ENCODE measurements at regions not wholly inside any gene's neighbourhood (a gene's known extent, or its start where the extent isn't known, plus 50 kb on each side); places are given as distances from the start of the nearest gene placed in this dataset.

- no peak overlapping the region for H3K27ac Mint-ChIP-seq (ENCODE audit: low read depth, unreplicated experiment)
- H3K9me3 Mint-ChIP-seq (ENCODE audit: unreplicated experiment), result no peaks in the 10 kb centered on the region
- DNase-seq (ENCODE audit: unreplicated experiment), result no peak
- BruUV-seq (replicated peaks), result no TSS peak
- no peak for TF ChIP-seq CTCF (IDR thresholded peaks at IDR 0.05; ENCODE audit: unreplicated experiment)
- intact Hi-C loops (cut with micrococcal nuclease), result no loop called here
- H3K36me3 Mint-ChIP-seq (ENCODE audit: insufficient read depth, unreplicated experiment), result no peaks in the 10 kb centered on the region
- H3K4me3 Mint-ChIP-seq (ENCODE audit: unreplicated experiment), result no peak overlapping the region
- H3K27me3 Mint-ChIP-seq (ENCODE audit: insufficient read depth, unreplicated experiment), result peaks cover 12% of the 10 kb centered on the region
- ChIA-PET POLR2A (no interaction called here), CTCF (no interaction called here)
- H3K4me1 Mint-ChIP-seq (ENCODE audit: insufficient read depth, unreplicated experiment), result no peaks in the 10 kb centered on the region
Observed at GRCh38 chr18:75782826-75783225, 355.3 kb upstream of the SMIM21 start.

- POLR2A ChIA-PET, result no interaction called here
- Mint-ChIP-seq H3K4me1 (ENCODE audit: insufficient read depth, unreplicated experiment) (no peaks in the 10 kb centered on the region), H3K27me3 (ENCODE audit: insufficient read depth, unreplicated experiment) (peaks cover 17% of the 10 kb centered on the region), H3K9me3 (ENCODE audit: unreplicated experiment) (no peaks in the 10 kb centered on the region), H3K27ac (ENCODE audit: low read depth, unreplicated experiment) (no peak overlapping the region), H3K36me3 (ENCODE audit: insufficient read depth, unreplicated experiment) (no peaks in the 10 kb centered on the region), H3K4me3 (ENCODE audit: unreplicated experiment) (no peak overlapping the region)
- TF ChIP-seq CTCF (IDR thresholded peaks at IDR 0.05; ENCODE audit: unreplicated experiment), result no peak
- no peak for DNase-seq (ENCODE audit: unreplicated experiment)
- BruUV-seq (replicated peaks), result no TSS peak
- intact Hi-C loops (cut with micrococcal nuclease), result no loop called here
- CTCF ChIA-PET, result no interaction called here
Observed at GRCh38 chr18:75782204-75782603, 354.7 kb upstream of the SMIM21 start.

GRCh38 chr18:75779910-75780309 is 352.4 kb upstream of the SMIM21 start:
- Mint-ChIP-seq H3K27me3 (ENCODE audit: insufficient read depth, unreplicated experiment) (peaks cover 17% of the 10 kb centered on the region), H3K4me1 (ENCODE audit: insufficient read depth, unreplicated experiment) (no peaks in the 10 kb centered on the region), H3K4me3 (ENCODE audit: unreplicated experiment) (no peak overlapping the region), H3K9me3 (ENCODE audit: unreplicated experiment) (no peaks in the 10 kb centered on the region), H3K27ac (ENCODE audit: low read depth, unreplicated experiment) (no peak overlapping the region), H3K36me3 (ENCODE audit: insufficient read depth, unreplicated experiment) (no peaks in the 10 kb centered on the region)
- no TSS peak for BruUV-seq (replicated peaks)
- intact Hi-C loops (cut with micrococcal nuclease), result no loop called here
- no peak for TF ChIP-seq CTCF (IDR thresholded peaks at IDR 0.05; ENCODE audit: unreplicated experiment)
- CTCF ChIA-PET, result no interaction called here
- DNase-seq (ENCODE audit: unreplicated experiment), result no peak
- POLR2A ChIA-PET, result no interaction called here

GRCh38 chr18:75779450-75779849 is 351.9 kb upstream of the SMIM21 start:
- Mint-ChIP-seq H3K4me3 (ENCODE audit: unreplicated experiment) (no peak overlapping the region), H3K9me3 (ENCODE audit: unreplicated experiment) (no peaks in the 10 kb centered on the region), H3K4me1 (ENCODE audit: insufficient read depth, unreplicated experiment) (no peaks in the 10 kb centered on the region), H3K27ac (ENCODE audit: low read depth, unreplicated experiment) (no peak overlapping the region), H3K36me3 (ENCODE audit: insufficient read depth, unreplicated experiment) (no peaks in the 10 kb centered on the region), H3K27me3 (ENCODE audit: insufficient read depth, unreplicated experiment) (peaks cover 17% of the 10 kb centered on the region)
- ChIA-PET POLR2A (no interaction called here), CTCF (no interaction called here)
- TF ChIP-seq CTCF (IDR thresholded peaks at IDR 0.05; ENCODE audit: unreplicated experiment), result no peak
- DNase-seq (ENCODE audit: unreplicated experiment), result no peak
- intact Hi-C loops (cut with micrococcal nuclease), result no loop called here
- no TSS peak for BruUV-seq (replicated peaks)

All from MCF 10A (cell line).